ENCODE measurements at regions not wholly inside any gene's neighbourhood (a gene's known extent, or its start where the extent isn't known, plus 50 kb on each side); places are given as distances from the start of the nearest gene placed in this dataset.

DNA sequence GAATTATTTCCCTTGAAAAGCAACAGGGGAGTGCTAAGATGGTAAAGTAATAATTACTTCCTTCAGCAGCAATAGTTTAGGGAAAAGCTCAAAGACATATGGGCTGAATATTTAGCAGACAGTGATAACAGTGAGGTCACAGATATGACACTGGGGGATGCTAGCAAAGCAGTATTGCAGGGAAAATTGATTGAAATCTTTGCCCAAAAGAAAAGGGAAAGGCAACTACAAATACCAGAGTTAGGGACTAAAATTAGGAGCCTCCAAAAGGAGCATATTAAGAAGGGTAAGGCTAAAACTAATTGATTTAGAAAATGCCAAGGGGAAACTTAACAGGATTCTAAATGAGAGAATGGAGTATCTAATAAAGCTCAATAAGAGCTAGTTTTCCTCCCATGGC is 1191.3 kb upstream of the TENM3 start:
- TF ChIP-seq, protein P1, sequence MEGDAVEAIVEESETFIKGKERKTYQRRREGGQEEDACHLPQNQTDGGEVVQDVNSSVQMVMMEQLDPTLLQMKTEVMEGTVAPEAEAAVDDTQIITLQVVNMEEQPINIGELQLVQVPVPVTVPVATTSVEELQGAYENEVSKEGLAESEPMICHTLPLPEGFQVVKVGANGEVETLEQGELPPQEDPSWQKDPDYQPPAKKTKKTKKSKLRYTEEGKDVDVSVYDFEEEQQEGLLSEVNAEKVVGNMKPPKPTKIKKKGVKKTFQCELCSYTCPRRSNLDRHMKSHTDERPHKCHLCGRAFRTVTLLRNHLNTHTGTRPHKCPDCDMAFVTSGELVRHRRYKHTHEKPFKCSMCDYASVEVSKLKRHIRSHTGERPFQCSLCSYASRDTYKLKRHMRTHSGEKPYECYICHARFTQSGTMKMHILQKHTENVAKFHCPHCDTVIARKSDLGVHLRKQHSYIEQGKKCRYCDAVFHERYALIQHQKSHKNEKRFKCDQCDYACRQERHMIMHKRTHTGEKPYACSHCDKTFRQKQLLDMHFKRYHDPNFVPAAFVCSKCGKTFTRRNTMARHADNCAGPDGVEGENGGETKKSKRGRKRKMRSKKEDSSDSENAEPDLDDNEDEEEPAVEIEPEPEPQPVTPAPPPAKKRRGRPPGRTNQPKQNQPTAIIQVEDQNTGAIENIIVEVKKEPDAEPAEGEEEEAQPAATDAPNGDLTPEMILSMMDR (IDR thresholded peaks at IDR 0.05; ENCODE audit: unreplicated experiment): no peak
- peaks cover 5% of the 10 kb centered on the region for H3K4me1 Mint-ChIP-seq (ENCODE audit: low read depth)
- H3K9me3 Mint-ChIP-seq (ENCODE audit: low read depth): no peaks in the 10 kb centered on the region
- H3K27ac Mint-ChIP-seq: no peak overlapping the region
- no peak for DNase-seq (ENCODE audit: low spot score, unreplicated experiment)
- no peaks in the 10 kb centered on the region for H3K36me3 Mint-ChIP-seq (ENCODE audit: insufficient read depth)
- H3K27me3 Mint-ChIP-seq: no peaks in the 10 kb centered on the region
- H3K4me3 Mint-ChIP-seq (ENCODE audit: low read depth): no peak overlapping the region

GRCh38 chr4:181061787-181062186 is 1181.4 kb upstream of the TENM3 start:
- Mint-ChIP-seq H3K27me3 (no peaks in the 10 kb centered on the region), H3K9me3 (ENCODE audit: low read depth) (no peaks in the 10 kb centered on the region), H3K4me3 (ENCODE audit: low read depth) (no peak overlapping the region), H3K27ac (no peak overlapping the region), H3K4me1 (ENCODE audit: low read depth) (peaks cover 3% of the 10 kb centered on the region), H3K36me3 (ENCODE audit: insufficient read depth) (no peaks in the 10 kb centered on the region)
- TF ChIP-seq, protein P1 (IDR thresholded peaks at IDR 0.05; ENCODE audit: unreplicated experiment): no peak
- DNase-seq (ENCODE audit: low spot score, unreplicated experiment): no peak

DNA sequence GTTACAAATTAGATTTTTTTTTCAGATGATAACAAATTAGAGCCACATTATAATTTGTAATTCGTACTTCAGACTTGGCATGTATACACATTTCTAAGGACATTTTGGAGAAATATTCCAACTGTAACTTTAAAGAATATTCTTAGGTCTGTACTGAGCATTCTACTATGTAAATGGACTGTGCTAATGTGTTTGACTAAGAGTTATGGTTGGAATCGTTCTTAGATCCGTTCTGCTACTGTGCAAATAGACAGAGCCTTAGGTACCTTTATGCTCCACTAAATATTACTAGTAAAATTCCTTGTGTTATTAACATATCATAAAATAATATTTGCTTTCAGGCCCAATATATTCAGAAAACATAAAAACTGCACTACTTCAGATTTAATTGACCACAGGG is 1180.0 kb upstream of the TENM3 start:
- Mint-ChIP-seq H3K27ac (no peak overlapping the region), H3K27me3 (no peaks in the 10 kb centered on the region), H3K36me3 (ENCODE audit: insufficient read depth) (no peaks in the 10 kb centered on the region), H3K4me1 (ENCODE audit: low read depth) (peaks cover 3% of the 10 kb centered on the region), H3K9me3 (ENCODE audit: low read depth) (peaks cover 4% of the 10 kb centered on the region), H3K4me3 (ENCODE audit: low read depth) (no peak overlapping the region)
- TF ChIP-seq, protein P1 (IDR thresholded peaks at IDR 0.05; ENCODE audit: unreplicated experiment): no peak
- DNase-seq (ENCODE audit: low spot score, unreplicated experiment): no peak

DNA sequence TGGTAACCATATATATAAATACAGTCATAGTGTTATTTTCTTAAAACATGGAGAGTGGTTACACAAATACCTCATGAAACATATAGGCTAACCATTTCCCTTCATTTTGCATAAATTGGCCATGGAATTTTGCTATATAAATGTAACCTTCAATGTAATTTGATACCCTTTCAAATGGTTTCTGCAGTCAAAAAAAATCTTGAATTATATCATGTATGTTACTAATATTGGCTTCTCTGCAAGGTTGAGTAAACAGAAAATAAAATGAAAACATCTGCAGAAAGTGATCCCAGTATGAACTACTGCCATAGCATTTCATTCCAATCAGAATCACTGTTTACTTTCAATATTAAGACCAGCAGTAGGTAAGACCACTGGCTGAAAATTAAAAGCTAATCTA is 1165.9 kb upstream of the TENM3 start:
- TF ChIP-seq, protein P1 (IDR thresholded peaks at IDR 0.05; ENCODE audit: unreplicated experiment): no peak
- H3K27me3 Mint-ChIP-seq: no peaks in the 10 kb centered on the region
- H3K36me3 Mint-ChIP-seq (ENCODE audit: insufficient read depth): no peaks in the 10 kb centered on the region
- no peak overlapping the region for H3K4me3 Mint-ChIP-seq (ENCODE audit: low read depth)
- no peak for DNase-seq (ENCODE audit: low spot score, unreplicated experiment)
- no peaks in the 10 kb centered on the region for H3K9me3 Mint-ChIP-seq (ENCODE audit: low read depth)
- H3K4me1 Mint-ChIP-seq (ENCODE audit: low read depth): peaks cover 18% of the 10 kb centered on the region
- no peak overlapping the region for H3K27ac Mint-ChIP-seq

DNA sequence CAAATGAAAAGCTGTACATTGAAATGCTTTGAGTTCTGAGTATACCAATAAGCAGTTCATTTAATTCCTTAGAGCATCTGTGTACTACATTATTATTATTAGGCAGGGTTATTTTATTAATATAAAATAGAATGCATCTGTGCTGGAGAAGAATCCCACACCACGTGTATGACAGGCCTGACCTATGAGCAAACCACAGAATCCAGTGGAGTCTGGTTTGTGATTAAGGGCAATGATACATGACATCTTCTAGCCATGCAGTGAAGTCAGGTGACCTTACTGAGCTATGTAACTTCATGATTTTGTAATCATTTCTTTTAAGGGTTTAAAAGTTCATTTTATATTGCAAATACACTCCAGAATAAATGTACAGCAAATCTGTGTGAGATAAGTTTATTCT is 1165.0 kb upstream of the TENM3 start:
- H3K27ac Mint-ChIP-seq: no peak overlapping the region
- no peak overlapping the region for H3K4me3 Mint-ChIP-seq (ENCODE audit: low read depth)
- TF ChIP-seq, protein P1 (IDR thresholded peaks at IDR 0.05; ENCODE audit: unreplicated experiment): no peak
- H3K36me3 Mint-ChIP-seq (ENCODE audit: insufficient read depth): no peaks in the 10 kb centered on the region
- DNase-seq (ENCODE audit: low spot score, unreplicated experiment): no peak
- no peaks in the 10 kb centered on the region for H3K9me3 Mint-ChIP-seq (ENCODE audit: low read depth)
- H3K4me1 Mint-ChIP-seq (ENCODE audit: low read depth): peaks cover 18% of the 10 kb centered on the region
- H3K27me3 Mint-ChIP-seq: no peaks in the 10 kb centered on the region
